ENCODE measurements at regions not wholly inside any gene's neighbourhood (a gene's known extent, or its start where the extent isn't known, plus 50 kb on each side); places are given as distances from the start of the nearest gene placed in this dataset.

DNA sequence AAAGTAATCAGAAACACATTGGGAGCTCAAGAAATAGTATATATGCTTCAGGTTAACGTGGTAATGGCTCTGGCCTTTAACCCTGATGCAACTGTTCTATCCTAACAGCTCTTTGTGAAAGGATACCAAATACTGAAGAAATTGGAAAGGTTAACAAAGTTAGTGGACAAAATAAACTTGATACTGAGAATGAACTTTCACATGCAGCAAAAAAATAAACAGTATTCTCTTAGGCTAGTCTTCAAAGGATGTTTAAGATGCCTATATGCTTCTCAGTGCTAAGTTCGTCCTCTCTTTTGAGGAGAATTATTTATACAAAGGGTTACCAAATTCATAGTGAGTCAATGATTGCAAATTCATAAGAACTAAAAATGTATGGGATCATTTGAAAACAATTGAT is 256.2 kb upstream of the FERD3L start:
- no peaks in the 10 kb centered on the region for H3K9me3 Mint-ChIP-seq (ENCODE audit: unreplicated experiment)
- no peaks in the 10 kb centered on the region for H3K36me3 ChIP-seq (ENCODE audit: insufficient read depth, low read length)
- no peak overlapping the region for H3K27ac Mint-ChIP-seq (ENCODE audit: unreplicated experiment)
- no peak overlapping the region for H3K27ac ChIP-seq (ENCODE audit: low read depth, low read length)
- no peak overlapping the region for H3K4me2 ChIP-seq (ENCODE audit: low read length)
- H3K79me2 ChIP-seq (ENCODE audit: insufficient read depth, low read length): no peaks in the 10 kb centered on the region
- no peaks in the 10 kb centered on the region for H4K20me1 ChIP-seq (ENCODE audit: insufficient read depth, low read length)
- H2AFZ ChIP-seq (ENCODE audit: low read depth, low read length): no peak overlapping the region
- no peak for TF ChIP-seq CTCF (IDR thresholded peaks at IDR 0.05; ENCODE audit: insufficient read depth, low read depth, low read length)
- TF ChIP-seq EZH2 (IDR thresholded peaks at IDR 0.05; ENCODE audit: insufficient read depth, low read length): no peak
- DNase-seq (ENCODE audit: low read depth) (no peak), FAIRE-seq (no peak)
- no peaks in the 10 kb centered on the region for H3K36me3 Mint-ChIP-seq (ENCODE audit: low read depth, unreplicated experiment)
- no peak overlapping the region for H3K9ac ChIP-seq (ENCODE audit: low read length)
- no peak overlapping the region for H3K4me3 Mint-ChIP-seq (ENCODE audit: unreplicated experiment)
- no peak overlapping the region for H3K4me3 ChIP-seq (ENCODE audit: insufficient read depth, low read depth, low read length)
- no peaks in the 10 kb centered on the region for H3K9me3 ChIP-seq (ENCODE audit: insufficient read depth, low read depth, low read length)
- H3K4me1 Mint-ChIP-seq (ENCODE audit: low read depth, unreplicated experiment): peaks cover 10% of the 10 kb centered on the region
- peaks cover 15% of the 10 kb centered on the region for H3K4me1 ChIP-seq (ENCODE audit: insufficient read depth, low read length)
- no peaks in the 10 kb centered on the region for H3K27me3 Mint-ChIP-seq (ENCODE audit: low read depth, unreplicated experiment)
- H3K27me3 ChIP-seq (ENCODE audit: insufficient read depth, low read length): no peaks in the 10 kb centered on the region

DNA sequence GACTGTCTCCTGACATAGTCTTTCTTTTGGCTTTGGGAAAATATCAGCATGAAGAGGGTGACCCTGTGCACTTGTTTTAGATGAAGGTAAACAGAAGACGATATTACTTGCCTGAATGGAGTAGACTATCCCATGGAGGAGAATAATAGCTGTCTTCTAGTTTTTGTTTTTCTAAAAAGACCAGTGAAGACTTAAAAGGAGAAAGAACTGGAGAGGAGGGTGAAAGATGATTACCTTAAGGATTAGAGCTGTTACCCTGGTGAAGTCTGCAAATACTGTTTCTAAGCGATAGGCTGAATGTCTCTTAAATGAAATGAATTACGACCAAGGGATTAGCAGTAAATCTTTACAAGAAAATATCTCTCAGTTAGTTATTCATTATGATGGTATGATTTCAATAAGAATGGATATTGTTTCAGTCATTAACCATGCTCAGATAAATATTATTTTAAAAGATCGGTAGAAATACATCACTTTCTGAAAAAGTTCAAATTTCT is 255.6 kb upstream of the FERD3L start:
- H3K4me3 ChIP-seq (ENCODE audit: insufficient read depth, low read depth, low read length): no peak overlapping the region
- no peak overlapping the region for H3K9ac ChIP-seq (ENCODE audit: low read length)
- H3K4me1 ChIP-seq (ENCODE audit: insufficient read depth, low read length): peaks cover 15% of the 10 kb centered on the region
- H3K27me3 Mint-ChIP-seq (ENCODE audit: low read depth, unreplicated experiment): no peaks in the 10 kb centered on the region
- no peaks in the 10 kb centered on the region for H3K79me2 ChIP-seq (ENCODE audit: insufficient read depth, low read length)
- no peaks in the 10 kb centered on the region for H3K9me3 Mint-ChIP-seq (ENCODE audit: unreplicated experiment)
- no peaks in the 10 kb centered on the region for H4K20me1 ChIP-seq (ENCODE audit: insufficient read depth, low read length)
- no peaks in the 10 kb centered on the region for H3K36me3 ChIP-seq (ENCODE audit: insufficient read depth, low read length)
- H3K27me3 ChIP-seq (ENCODE audit: insufficient read depth, low read length): no peaks in the 10 kb centered on the region
- H3K4me2 ChIP-seq (ENCODE audit: low read length): no peak overlapping the region
- no peaks in the 10 kb centered on the region for H3K9me3 ChIP-seq (ENCODE audit: insufficient read depth, low read depth, low read length)
- no peak overlapping the region for H3K4me3 Mint-ChIP-seq (ENCODE audit: unreplicated experiment)
- no peak overlapping the region for H3K27ac Mint-ChIP-seq (ENCODE audit: unreplicated experiment)
- no peaks in the 10 kb centered on the region for H3K36me3 Mint-ChIP-seq (ENCODE audit: low read depth, unreplicated experiment)
- FAIRE-seq: no peak
- no peak for DNase-seq (ENCODE audit: low read depth)
- TF ChIP-seq CTCF (IDR thresholded peaks at IDR 0.05; ENCODE audit: insufficient read depth, low read depth, low read length): no peak
- TF ChIP-seq EZH2 (IDR thresholded peaks at IDR 0.05; ENCODE audit: insufficient read depth, low read length): no peak
- H3K4me1 Mint-ChIP-seq (ENCODE audit: low read depth, unreplicated experiment): peaks cover 10% of the 10 kb centered on the region
- no peak overlapping the region for H2AFZ ChIP-seq (ENCODE audit: low read depth, low read length)
- no peak overlapping the region for H3K27ac ChIP-seq (ENCODE audit: low read depth, low read length)

DNA sequence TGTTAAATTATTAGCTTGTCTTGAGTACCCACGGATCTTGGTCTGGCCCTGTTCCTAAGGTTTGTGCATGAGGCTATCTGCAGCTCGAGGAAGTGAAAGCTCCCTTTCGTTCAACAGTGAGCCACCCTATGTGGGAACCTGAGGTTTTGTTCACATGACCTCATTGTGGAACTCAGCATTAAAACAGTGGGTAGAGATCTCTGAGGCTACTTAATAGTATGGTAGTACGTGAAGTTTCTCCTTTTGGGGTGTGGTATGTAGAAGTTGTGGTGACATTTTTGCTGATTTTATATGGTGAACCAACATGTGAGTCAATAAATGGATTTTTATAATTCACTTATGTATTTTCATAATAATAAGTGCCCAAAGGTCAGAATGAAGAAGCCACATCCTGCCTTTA is 252.7 kb upstream of the FERD3L start:
- Histone ChIP-seq H3K9me3 (ENCODE audit: insufficient read depth, low read depth, low read length) (no peaks in the 10 kb centered on the region), H4K20me1 (ENCODE audit: insufficient read depth, low read length) (no peaks in the 10 kb centered on the region), H3K36me3 (ENCODE audit: insufficient read depth, low read length) (no peaks in the 10 kb centered on the region), H3K4me1 (ENCODE audit: insufficient read depth, low read length) (peaks cover 6% of the 10 kb centered on the region), H2AFZ (ENCODE audit: low read depth, low read length) (no peak overlapping the region), H3K79me2 (ENCODE audit: insufficient read depth, low read length) (no peaks in the 10 kb centered on the region), H3K4me2 (ENCODE audit: low read length) (peak overlapping the region; percentile 16), H3K4me3 (ENCODE audit: insufficient read depth, low read depth, low read length) (no peak overlapping the region), H3K9ac (ENCODE audit: low read length) (no peak overlapping the region), H3K27me3 (ENCODE audit: insufficient read depth, low read length) (no peaks in the 10 kb centered on the region), H3K27ac (ENCODE audit: low read depth, low read length) (no peak overlapping the region)
- H3K9me3 Mint-ChIP-seq (ENCODE audit: unreplicated experiment): no peaks in the 10 kb centered on the region
- TF ChIP-seq EZH2 (IDR thresholded peaks at IDR 0.05; ENCODE audit: insufficient read depth, low read length) (no peak), CTCF (IDR thresholded peaks at IDR 0.05; ENCODE audit: insufficient read depth, low read depth, low read length) (no peak)
- H3K36me3 Mint-ChIP-seq (ENCODE audit: low read depth, unreplicated experiment): no peaks in the 10 kb centered on the region
- DNase-seq (ENCODE audit: low read depth) (peak; percentile 26), FAIRE-seq (no peak)
- no peak overlapping the region for H3K27ac Mint-ChIP-seq (ENCODE audit: unreplicated experiment)
- H3K27me3 Mint-ChIP-seq (ENCODE audit: low read depth, unreplicated experiment): no peaks in the 10 kb centered on the region
- no peaks in the 10 kb centered on the region for H3K4me1 Mint-ChIP-seq (ENCODE audit: low read depth, unreplicated experiment)
- no peak overlapping the region for H3K4me3 Mint-ChIP-seq (ENCODE audit: unreplicated experiment)
